ENCODE measurements at regions not wholly inside any gene's neighbourhood (a gene's known extent, or its start where the extent isn't known, plus 50 kb on each side); places are given as distances from the start of the nearest gene placed in this dataset.
"Not testable (repeated sequence)": the region's sequence is repeated elsewhere in the genome, so short reads cannot be mapped to it uniquely, and the experiment has no call there.

- Histone ChIP-seq H3K27me3 (ENCODE audit: control insufficient read depth, insufficient read depth, low read length) (no peaks in the 10 kb centered on the region), H3K27ac (ENCODE audit: low read depth, low read length) (no peak overlapping the region), H3K4me3 (ENCODE audit: low read depth, low read length) (no peak overlapping the region), H3K9me3 (ENCODE audit: control insufficient read depth, insufficient read depth, low read length) (no peaks in the 10 kb centered on the region)
- TF ChIP-seq CTCF (IDR thresholded peaks at IDR 0.05; ENCODE audit: low read depth, low read length), result no peak
- ChIA-PET CTCF (interaction anchor here (0.6 to 2.7 kb wide), 2 partner anchors 8 to 544 kb away, joined by 3 to 13 read pairs; no protein-coding TSS in a partner anchor), POLR2A (no interaction called here)
- no peak for DNase-seq (ENCODE audit: low read depth, low spot score)
Observed at GRCh38 chr4:173998471-173999144, 284.9 kb downstream of the FBXO8 start.

GRCh38 chr4:173995779-173996178 is 287.7 kb downstream of the FBXO8 start:
- CTCF ChIA-PET, result interaction anchor here (0.7 kb wide), 2 partner anchors 110 to 112 kb away, joined by 3 to 4 read pairs; no protein-coding TSS in a partner anchor
- H3K9me3 ChIP-seq (ENCODE audit: control insufficient read depth, insufficient read depth, low read length); H3K27ac ChIP-seq (ENCODE audit: low read depth, low read length); H3K27me3 ChIP-seq (ENCODE audit: control insufficient read depth, insufficient read depth, low read length); H3K4me3 ChIP-seq (ENCODE audit: low read depth, low read length); DNase-seq (ENCODE audit: low read depth, low spot score): not testable (repeated sequence)
- POLR2A ChIA-PET, result interaction anchor here (0.6 kb wide), 1 partner anchor 486 kb away, joined by 3 read pairs; no protein-coding TSS in a partner anchor

- CTCF ChIA-PET, result interaction anchor here (0.5 to 3.1 kb wide), 3 partner anchors 12 to 486 kb away, joined by 3 to 18 read pairs (median 4); no protein-coding TSS in a partner anchor
- Histone ChIP-seq H3K9me3 (ENCODE audit: control insufficient read depth, insufficient read depth, low read length) (no peaks in the 10 kb centered on the region), H3K27me3 (ENCODE audit: control insufficient read depth, insufficient read depth, low read length) (no peaks in the 10 kb centered on the region), H3K27ac (ENCODE audit: low read depth, low read length) (no peak overlapping the region), H3K4me3 (ENCODE audit: low read depth, low read length) (no peak overlapping the region)
- POLR2A ChIA-PET, result no interaction called here
- no peak for TF ChIP-seq CTCF (IDR thresholded peaks at IDR 0.05; ENCODE audit: low read depth, low read length)
- no peak for DNase-seq (ENCODE audit: low read depth, low spot score)
Observed at GRCh38 chr4:173991814-173992213, 291.7 kb downstream of the FBXO8 start.

- ChIA-PET CTCF (interaction anchor here (1.0 to 3.1 kb wide), 21 partner anchors 8 to 570 kb away, joined by 3 to 52 read pairs (median 5); no protein-coding TSS in a partner anchor), POLR2A (no interaction called here)
Observed at GRCh38 chr4:173991316-173991715, 292.2 kb downstream of the FBXO8 start.

GRCh38 chr4:173990869-173991210 is 292.6 kb downstream of the FBXO8 start:
- ChIA-PET POLR2A (no interaction called here), CTCF (interaction anchor here (0.6 to 3.1 kb wide), 39 partner anchors 9 to 570 kb away, joined by 3 to 52 read pairs (median 3); no protein-coding TSS in a partner anchor)
- Histone ChIP-seq H3K27ac (ENCODE audit: low read depth, low read length) (no peak overlapping the region), H3K27me3 (ENCODE audit: control insufficient read depth, insufficient read depth, low read length) (no peaks in the 10 kb centered on the region), H3K4me3 (ENCODE audit: low read depth, low read length) (no peak overlapping the region), H3K9me3 (ENCODE audit: control insufficient read depth, insufficient read depth, low read length) (no peaks in the 10 kb centered on the region)
- DNase-seq (ENCODE audit: low read depth, low spot score), result no peak
- no peak; the same call in 1 of the 2 replicates for TF ChIP-seq CTCF (IDR thresholded peaks at IDR 0.05; ENCODE audit: low read depth, low read length)

More at GRCh38 chr4:173991316-173991715, 292.2 kb downstream of the FBXO8 start:
- Histone ChIP-seq H3K27ac (ENCODE audit: low read depth, low read length) (no peak overlapping the region), H3K4me3 (ENCODE audit: low read depth, low read length) (no peak overlapping the region), H3K27me3 (ENCODE audit: control insufficient read depth, insufficient read depth, low read length) (no peaks in the 10 kb centered on the region), H3K9me3 (ENCODE audit: control insufficient read depth, insufficient read depth, low read length) (no peaks in the 10 kb centered on the region)
- no peak for DNase-seq (ENCODE audit: low read depth, low spot score)
- TF ChIP-seq CTCF (IDR thresholded peaks at IDR 0.05; ENCODE audit: low read depth, low read length), result no peak

All from AG04450 (cell line).